GM10266 (cell line): ENCODE measurements at regions not wholly inside any gene's neighbourhood (a gene's known extent, or its start where the extent isn't known, plus 50 kb on each side); places are given as distances from the start of the nearest gene placed in this dataset.

Experiments used
- DNase-seq: peaks from one replicate; pipeline ENCODE4 v3.0.0; 2012; ENCODE audit errors: extremely low spot score
- CTCF ChIP-seq: IDR thresholded peaks from 2 replicates; pipeline ENCODE4 v1.5.1; 2012; ENCODE audit warnings: mild to moderate bottlenecking, low read depth; ENCODE audit not compliant: control insufficient read depth, insufficient read depth; ENCODE audit errors: missing control alignments

- DNase-seq, result no peak
- no peak for TF ChIP-seq CTCF
Measured at GRCh38 chr11:23696688-23697415, 800.0 kb upstream of the LUZP2 start.

DNA sequence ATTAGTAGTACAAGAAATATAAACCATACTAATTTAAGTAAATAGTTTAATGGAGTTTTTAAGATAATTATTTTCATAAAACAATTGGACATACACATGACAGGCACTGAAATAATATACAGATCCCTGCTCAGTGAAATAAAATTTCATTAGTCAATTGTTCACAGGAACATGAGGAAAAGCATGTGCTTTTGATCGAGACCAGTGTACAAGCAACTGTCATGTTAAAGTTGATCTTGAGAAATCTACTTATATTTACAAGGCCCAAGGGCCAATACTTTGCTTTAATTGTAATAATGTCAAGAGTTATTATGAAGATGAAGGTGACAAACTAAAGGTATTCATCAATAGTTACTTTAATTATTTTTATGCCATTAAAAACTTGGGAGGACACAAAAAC, 792.7 kb upstream of the LUZP2 start:
- DNase-seq, result no peak
- no peak for TF ChIP-seq CTCF

DNA sequence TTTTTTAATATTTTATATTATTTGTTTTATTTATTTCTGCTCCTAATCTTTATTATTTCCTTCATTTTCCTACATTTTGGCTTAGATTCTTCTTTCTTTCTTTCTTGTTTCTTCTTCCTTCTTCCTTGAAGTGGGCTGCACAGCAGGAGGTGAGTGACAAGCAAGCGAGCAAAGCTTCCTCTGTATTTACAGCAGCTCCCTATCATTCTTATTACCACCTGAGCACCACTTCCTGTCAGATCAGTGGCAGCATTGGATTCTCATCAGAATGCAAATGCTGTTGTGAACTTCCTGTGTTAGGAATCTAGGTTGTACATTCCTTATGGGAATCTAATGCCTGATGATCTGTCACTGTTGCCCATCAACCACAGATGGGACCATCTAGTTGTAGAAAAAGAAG, 784.9 kb upstream of the LUZP2 start:
- no peak for TF ChIP-seq CTCF
- DNase-seq, result no peak

- no peak for DNase-seq
- no peak for TF ChIP-seq CTCF
Measured at GRCh38 chr11:23719016-23719415, 777.8 kb upstream of the LUZP2 start.

DNA sequence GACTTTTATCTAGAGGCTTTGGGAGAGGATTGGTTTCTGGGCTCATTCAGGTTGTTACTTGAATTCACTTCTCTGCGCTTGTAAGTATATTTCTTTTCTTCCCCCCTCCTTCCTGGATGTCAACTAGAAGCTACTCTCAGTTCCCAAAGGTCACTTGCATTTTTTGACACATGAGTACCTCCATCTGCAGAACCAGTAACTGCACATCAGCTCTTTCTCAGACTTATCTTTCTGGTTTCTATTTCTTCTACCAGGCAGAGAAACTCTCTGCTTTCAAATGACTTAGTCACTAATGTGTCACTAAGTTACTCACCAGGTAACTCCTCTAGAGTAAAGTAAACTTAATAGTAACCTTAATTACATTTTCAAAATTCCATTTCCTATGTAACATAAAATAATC, 773.0 kb upstream of the LUZP2 start:
- TF ChIP-seq CTCF, result no peak
- DNase-seq, result no peak

GRCh38 chr11:23725752-23726151, 771.1 kb upstream of the LUZP2 start:
- no peak for DNase-seq
- no peak for TF ChIP-seq CTCF

GRCh38 chr11:23727387-23727786, 769.5 kb upstream of the LUZP2 start:
- no peak for TF ChIP-seq CTCF

More at GRCh38 chr11:23727387-23727786, 769.5 kb upstream of the LUZP2 start:
- no peak for DNase-seq
